ENCODE measurements at regions not wholly inside any gene's neighbourhood (a gene's known extent, or its start where the extent isn't known, plus 50 kb on each side); places are given as distances from the start of the nearest gene placed in this dataset.

GRCh38 chr5:167877114-167877722 is 414.2 kb upstream of the WWC1 start:
- in situ Hi-C loops (cut with MboI; ENCODE audit: low pct_unique_long_range_greater_than_20kb, low sequenced_read_pairs, unreplicated experiment), result no loop called here
- DNase-seq (ENCODE audit: low spot score), result no peak
- TF ChIP-seq, protein P1, sequence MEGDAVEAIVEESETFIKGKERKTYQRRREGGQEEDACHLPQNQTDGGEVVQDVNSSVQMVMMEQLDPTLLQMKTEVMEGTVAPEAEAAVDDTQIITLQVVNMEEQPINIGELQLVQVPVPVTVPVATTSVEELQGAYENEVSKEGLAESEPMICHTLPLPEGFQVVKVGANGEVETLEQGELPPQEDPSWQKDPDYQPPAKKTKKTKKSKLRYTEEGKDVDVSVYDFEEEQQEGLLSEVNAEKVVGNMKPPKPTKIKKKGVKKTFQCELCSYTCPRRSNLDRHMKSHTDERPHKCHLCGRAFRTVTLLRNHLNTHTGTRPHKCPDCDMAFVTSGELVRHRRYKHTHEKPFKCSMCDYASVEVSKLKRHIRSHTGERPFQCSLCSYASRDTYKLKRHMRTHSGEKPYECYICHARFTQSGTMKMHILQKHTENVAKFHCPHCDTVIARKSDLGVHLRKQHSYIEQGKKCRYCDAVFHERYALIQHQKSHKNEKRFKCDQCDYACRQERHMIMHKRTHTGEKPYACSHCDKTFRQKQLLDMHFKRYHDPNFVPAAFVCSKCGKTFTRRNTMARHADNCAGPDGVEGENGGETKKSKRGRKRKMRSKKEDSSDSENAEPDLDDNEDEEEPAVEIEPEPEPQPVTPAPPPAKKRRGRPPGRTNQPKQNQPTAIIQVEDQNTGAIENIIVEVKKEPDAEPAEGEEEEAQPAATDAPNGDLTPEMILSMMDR (IDR thresholded peaks at IDR 0.05; ENCODE audit: extremely low read depth, insufficient read depth, missing control alignments), result no peak

DNA sequence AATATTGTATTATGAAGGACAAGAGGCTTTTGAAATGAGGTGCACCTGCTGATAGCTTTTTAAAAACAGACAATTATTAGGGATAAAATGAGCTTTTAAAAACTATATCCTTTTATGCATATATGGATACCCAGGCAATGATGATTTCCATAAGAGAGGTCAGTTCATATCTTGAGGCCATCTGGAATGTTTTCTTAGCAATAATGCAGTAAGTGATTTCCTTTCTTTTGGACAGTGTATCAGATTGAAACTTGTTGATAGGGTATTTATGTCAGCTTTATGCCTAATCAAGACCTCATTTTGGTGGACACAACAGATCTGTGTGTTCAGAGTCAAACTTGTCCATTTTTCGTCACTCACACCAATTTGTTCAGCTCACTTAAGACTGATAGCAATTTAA is 413.5 kb upstream of the WWC1 start:
- in situ Hi-C loops (cut with MboI; ENCODE audit: low pct_unique_long_range_greater_than_20kb, low sequenced_read_pairs, unreplicated experiment), result no loop called here
- DNase-seq (ENCODE audit: low spot score), result no peak
- TF ChIP-seq, protein P1 (IDR thresholded peaks at IDR 0.05; ENCODE audit: extremely low read depth, insufficient read depth, missing control alignments), result no peak

- DNase-seq (ENCODE audit: low spot score), result no peak
- in situ Hi-C loops (cut with MboI; ENCODE audit: low pct_unique_long_range_greater_than_20kb, low sequenced_read_pairs, unreplicated experiment), result no loop called here
- TF ChIP-seq, protein P1 (IDR thresholded peaks at IDR 0.05; ENCODE audit: extremely low read depth, insufficient read depth, missing control alignments), result no peak
Observed at GRCh38 chr5:167880420-167880819, 411.0 kb upstream of the WWC1 start.

DNA sequence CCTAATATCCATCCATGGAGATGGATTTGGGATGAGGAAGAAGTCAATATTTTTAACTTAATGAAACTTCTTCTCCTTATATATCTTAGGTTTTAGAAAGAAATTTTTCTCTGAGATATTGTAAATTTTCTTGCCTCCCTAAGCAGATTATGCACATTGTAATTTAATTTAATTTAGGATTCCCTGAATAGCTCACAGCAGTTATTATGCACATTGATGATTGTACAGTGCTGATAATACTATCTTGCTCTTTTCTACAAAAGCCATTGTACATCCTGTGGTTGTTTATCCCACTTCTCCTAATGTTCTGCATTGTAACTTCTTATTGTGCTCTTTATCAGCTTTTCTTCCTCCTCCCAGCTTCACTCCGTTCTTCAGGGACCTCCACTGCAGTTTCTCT is 410.4 kb upstream of the WWC1 start:
- no peak for DNase-seq (ENCODE audit: low spot score)
- in situ Hi-C loops (cut with MboI; ENCODE audit: low pct_unique_long_range_greater_than_20kb, low sequenced_read_pairs, unreplicated experiment), result no loop called here
- TF ChIP-seq, protein P1 (IDR thresholded peaks at IDR 0.05; ENCODE audit: extremely low read depth, insufficient read depth, missing control alignments), result no peak

GRCh38 chr5:167886196-167886595 is 405.2 kb upstream of the WWC1 start:
- in situ Hi-C loops (cut with MboI; ENCODE audit: low pct_unique_long_range_greater_than_20kb, low sequenced_read_pairs, unreplicated experiment), result no loop called here
- TF ChIP-seq, protein P1 (IDR thresholded peaks at IDR 0.05; ENCODE audit: extremely low read depth, insufficient read depth, missing control alignments), result no peak

GRCh38 chr5:167888393-167888792 is 403.1 kb upstream of the WWC1 start:
- TF ChIP-seq, protein P1 (IDR thresholded peaks at IDR 0.05; ENCODE audit: extremely low read depth, insufficient read depth, missing control alignments), result no peak
- DNase-seq (ENCODE audit: low spot score), result no peak
- in situ Hi-C loops (cut with MboI; ENCODE audit: low pct_unique_long_range_greater_than_20kb, low sequenced_read_pairs, unreplicated experiment), result no loop called here

More at GRCh38 chr5:167886196-167886595, 405.2 kb upstream of the WWC1 start:
- DNase-seq (ENCODE audit: low spot score), result no peak
